Adrenal gland (tissue), 9 donors: ENCODE measurements at regions not wholly inside any gene's neighbourhood (a gene's known extent, or its start where the extent isn't known, plus 50 kb on each side); places are given as distances from the start of the nearest gene placed in this dataset.
A peak's percentile ranks its signal among the peaks of the same experiment; 100 is the strongest.

ENCODE experiments used
- DNase-seq, 7 donors: peaks; one replicate each; pipeline ENCODE4 v3.0.0-alpha.2; 2019 to 2020
- H3K27ac ChIP-seq, 5 donors: fragments of 200-600 bp; sonication (generic) in 4 of 5; 1 replicate in 3 of 5; 2 replicates in 2 of 5; pipeline versions ENCODE4 v1.5.1 to v1.8.0; 2016 to 2020; ENCODE audit warnings: mild to moderate bottlenecking in 1 of 5
- H3K27me3 ChIP-seq: fragments of 200-600 bp; 2 replicates; pipeline ENCODE4 v1.8.0; 2021
- H3K36me3 ChIP-seq, 2 donors: fragments of 200-600 bp; replicated peaks in 1 of 2; 1 replicate in 1 of 2; 2 replicates in 1 of 2; pipeline versions ENCODE4 v1.5.1 to v1.8.0; 2018 to 2022
- H3K4me1 ChIP-seq, 2 donors: fragments of 200-600 bp; replicated peaks in 1 of 2; 1 replicate in 1 of 2; 2 replicates in 1 of 2; pipeline versions ENCODE4 v1.5.1 to v1.8.0; 2018 to 2021
- H3K4me3 ChIP-seq, 4 donors: fragments of 200-600 bp; sonication (generic) in 3 of 4; one replicate each; pipeline ENCODE4 v1.5.1; 2016 to 2018
- H3K9me3 ChIP-seq, 3 donors: fragments of 200-600 bp; sonication (generic) in 1 of 3; replicated peaks in 1 of 3; 1 replicate in 2 of 3; 2 replicates in 1 of 3; pipeline versions ENCODE4 v1.5.1 to v1.8.0; 2016 to 2021
- CTCF ChIP-seq, 6 experiments: fragments of 450-650 bp in 4 of 6; fragments of 200-600 bp in 2 of 6; sonication (generic) in 1 of 6; IDR thresholded peaks; 1 replicate in 5 of 6; 2 replicates in 1 of 6; pipeline versions ENCODE4 v1.5.1 to v1.8.0; 2016 to 2021; ENCODE audit warnings: antibody characterized with exemption in 6 of 6, mild to moderate bottlenecking in 2 of 6, moderate library complexity in 1 of 6
- POLR2A ChIP-seq, 2 donors: fragments of 450-650 bp; IDR thresholded peaks; one replicate each; pipeline ENCODE4 v1.6.1; 2017; ENCODE audit warnings: antibody characterized with exemption in 2 of 2, mild to moderate bottlenecking in 2 of 2, moderate library complexity in 1 of 2
- WGBS, 4 donors: extraction: QIAGEN DNeasy Blood & Tissue Kit in 2 of 4; methylation state at CpG; one replicate each; pipeline versions ENCODE4 v1.1.5 to v1.1.7; 2013 to 2017; 5-methylcytosine and 5-hydroxymethylcytosine counted together
- intact Hi-C, 2 donors: fragments of 100-400 bp; cut with DNase I; formaldehyde crosslinking; loops; one replicate each; pipeline versions ENCODE4 v1.14.1 to v1.15.0; 2022 to 2023
- donor health status: healthy with polysubstance abuse.
- donor health status: Bipolar disorder and iron deficiency.
- donor health status: DM: yes; HTN: yes; CAD: no.
- donor health status: DM: no; HTN: no; CAD: no.
- donor health status: DM: no; HTN: no; CAD: no.

- H3K4me1 ChIP-seq, result no peaks in the 10 kb centered on the region
- no peaks in the 10 kb centered on the region for H3K27me3 ChIP-seq
- H3K4me3 ChIP-seq, result no peak overlapping the region
- no peak overlapping the region for H3K27ac ChIP-seq
- no peaks in the 10 kb centered on the region for H3K9me3 ChIP-seq
- peak in 3 of 6 experiments; percentile 4 to 26 (median 26) for TF ChIP-seq CTCF (IDR thresholded peaks at IDR 0.05)
- no peak for TF ChIP-seq POLR2A (IDR thresholded peaks at IDR 0.05)
- H3K36me3 ChIP-seq, result no peaks in the 10 kb centered on the region
- WGBS, 4 donors, result 35 to 49% (median 39%) methylated on average over 3 of the region's 3 CpGs
- intact Hi-C loops, result no loop called here
- DNase-seq, result no peak
Observed at GRCh38 chr11:27839226-27839913, 139.1 kb upstream of the BDNF start.

- intact Hi-C loops, result no loop called here
- Histone ChIP-seq H3K36me3 (no peaks in the 10 kb centered on the region), H3K4me1 (no peaks in the 10 kb centered on the region), H3K27ac (no peak overlapping the region), H3K4me3 (no peak overlapping the region), H3K27me3 (no peaks in the 10 kb centered on the region), H3K9me3 (no peaks in the 10 kb centered on the region)
- no peak for DNase-seq
- TF ChIP-seq POLR2A (IDR thresholded peaks at IDR 0.05), result no peak
- TF ChIP-seq CTCF (IDR thresholded peaks at IDR 0.05), result no peak
- WGBS, 4 donors, result 25 to 32% (median 25%) methylated on average over 6 of the region's 6 CpGs
Observed at GRCh38 chr11:27838674-27839073, 138.4 kb upstream of the BDNF start.

GRCh38 chr11:27837895-27838563 is 137.8 kb upstream of the BDNF start:
- intact Hi-C loops, result no loop called here
- H3K27me3 ChIP-seq, result no peaks in the 10 kb centered on the region
- H3K36me3 ChIP-seq, result no peaks in the 10 kb centered on the region
- H3K27ac ChIP-seq, result no peak overlapping the region
- whole genome bisulfite sequencing, 4 donors, result 53 to 63% (median 58%) methylated on average over 2 of the region's 2 CpGs
- no peaks in the 10 kb centered on the region for H3K9me3 ChIP-seq
- H3K4me3 ChIP-seq, result no peak overlapping the region
- TF ChIP-seq POLR2A (IDR thresholded peaks at IDR 0.05) (no peak), CTCF (IDR thresholded peaks at IDR 0.05) (no peak)
- DNase-seq, result no peak
- no peaks in the 10 kb centered on the region for H3K4me1 ChIP-seq

DNA sequence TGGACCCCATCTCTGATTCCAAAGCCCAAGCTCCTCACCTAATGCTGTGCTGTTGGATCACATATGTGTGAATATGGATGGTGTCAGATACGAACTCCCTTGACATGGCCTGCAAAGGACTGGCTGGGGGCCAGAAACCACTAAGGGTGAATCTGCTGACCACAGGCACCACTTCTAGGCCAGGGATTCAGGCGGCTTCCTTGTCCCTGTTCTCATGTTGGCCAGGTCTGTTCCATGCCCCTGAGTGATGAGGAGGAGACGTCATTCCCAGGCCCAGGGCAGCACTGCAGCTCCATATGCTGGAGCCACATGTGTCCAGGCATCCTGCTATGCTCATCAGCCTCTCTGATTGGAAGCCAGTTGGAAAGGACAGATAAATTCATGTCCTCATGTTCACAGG is 130.0 kb upstream of the BDNF start:
- no peaks in the 10 kb centered on the region for H3K27me3 ChIP-seq
- no peak for DNase-seq
- no peak for TF ChIP-seq CTCF (IDR thresholded peaks at IDR 0.05)
- no peak for TF ChIP-seq POLR2A (IDR thresholded peaks at IDR 0.05)
- no peaks in the 10 kb centered on the region for H3K4me1 ChIP-seq
- H3K27ac ChIP-seq, result no peak overlapping the region
- 76 to 100% (median 78%) methylated on average over 1 to 3 of the region's 3 CpGs for WGBS, 4 donors
- no peaks in the 10 kb centered on the region for H3K36me3 ChIP-seq
- no peak overlapping the region for H3K4me3 ChIP-seq
- intact Hi-C loops, result no loop called here
- no peaks in the 10 kb centered on the region for H3K9me3 ChIP-seq
